Fibroblast of lung (primary cell): ENCODE measurements at regions not wholly inside any gene's neighbourhood (a gene's known extent, or its start where the extent isn't known, plus 50 kb on each side); places are given as distances from the start of the nearest gene placed in this dataset.

Experiments
- DNase-seq, 2 donors: peaks; one replicate each; pipeline versions ENCODE4 v3.0.0 to v3.0.0-alpha.2; 2010; ENCODE audit warnings: low read depth in 2 of 2
- H2AFZ ChIP-seq: 2 replicates; pipeline ENCODE4 v1.5.1; 2012; ENCODE audit warnings: low read length, control low read depth, inconsistent platforms
- H3K27ac ChIP-seq: 2 replicates; pipeline ENCODE4 v1.5.1; 2011; ENCODE audit warnings: low read length, control low read depth; ENCODE audit not compliant: insufficient read depth
- H3K27me3 ChIP-seq: 2 replicates; pipeline ENCODE4 v1.5.1; 2011; ENCODE audit warnings: mild to moderate bottlenecking, low read length; ENCODE audit not compliant: control insufficient read depth, insufficient read depth
- H3K36me3 ChIP-seq: 2 replicates; pipeline ENCODE4 v1.5.1; 2011; ENCODE audit warnings: low read length; ENCODE audit not compliant: control insufficient read depth, insufficient read depth
- H3K4me1 ChIP-seq: 2 replicates; pipeline ENCODE4 v1.5.1; 2011; ENCODE audit warnings: low read length; ENCODE audit not compliant: control insufficient read depth, insufficient read depth; ENCODE audit errors: extremely low read depth
- H3K4me2 ChIP-seq: 2 replicates; pipeline ENCODE4 v1.5.1; 2011; ENCODE audit warnings: low read length, control low read depth; ENCODE audit not compliant: insufficient read depth; ENCODE audit errors: extremely low read depth
- H3K4me3 ChIP-seq, 4 experiments: fragments of 200-600 bp in 1 of 4; sonication (generic) in 1 of 4; replicated peaks in 1 of 4; 2 replicates each; pipeline ENCODE4 v1.5.1; 2011 to 2016; ENCODE audit warnings: low read length in 4 of 4, low read depth in 3 of 4, mild to moderate bottlenecking in 3 of 4, control low read depth in 2 of 4, inconsistent platforms in 1 of 4, mixed read lengths in 1 of 4; ENCODE audit not compliant: insufficient read depth in 1 of 4; ENCODE audit errors: control extremely low read depth in 1 of 4
- H3K79me2 ChIP-seq: 2 replicates; pipeline ENCODE4 v1.5.1; 2012; ENCODE audit warnings: mild to moderate bottlenecking, low read length, inconsistent platforms; ENCODE audit not compliant: control insufficient read depth, insufficient read depth
- H3K9ac ChIP-seq: 2 replicates; pipeline ENCODE4 v1.5.1; 2011; ENCODE audit warnings: mild to moderate bottlenecking, low read length, control low read depth; ENCODE audit not compliant: insufficient read depth
- H3K9me3 ChIP-seq: 2 replicates; pipeline ENCODE4 v1.5.1; 2012; ENCODE audit warnings: low read depth, low read length; ENCODE audit not compliant: control insufficient read depth, insufficient read depth
- H4K20me1 ChIP-seq: 2 replicates; pipeline ENCODE4 v1.5.1; 2011; ENCODE audit warnings: low read length; ENCODE audit not compliant: control insufficient read depth, insufficient read depth; ENCODE audit errors: extremely low read depth
- EZH2 ChIP-seq: IDR thresholded peaks from 2 replicates; pipeline ENCODE4 v1.5.1; 2012; ENCODE audit warnings: low read length, control low read depth, mild to moderate bottlenecking; ENCODE audit errors: missing control alignments
- TF ChIP-seq, protein P1 (sequence below), 2 donors: IDR thresholded peaks in 1 of 2; conservative IDR thresholded peaks in 1 of 2; 1 replicate in 1 of 2; 2 replicates in 1 of 2; pipeline ENCODE4 v1.5.1; 2011 to 2012; ENCODE audit warnings: low read length in 2 of 2, control low read depth in 1 of 2, inconsistent platforms in 1 of 2, low read depth in 1 of 2, mild to moderate bottlenecking in 1 of 2

DNA sequence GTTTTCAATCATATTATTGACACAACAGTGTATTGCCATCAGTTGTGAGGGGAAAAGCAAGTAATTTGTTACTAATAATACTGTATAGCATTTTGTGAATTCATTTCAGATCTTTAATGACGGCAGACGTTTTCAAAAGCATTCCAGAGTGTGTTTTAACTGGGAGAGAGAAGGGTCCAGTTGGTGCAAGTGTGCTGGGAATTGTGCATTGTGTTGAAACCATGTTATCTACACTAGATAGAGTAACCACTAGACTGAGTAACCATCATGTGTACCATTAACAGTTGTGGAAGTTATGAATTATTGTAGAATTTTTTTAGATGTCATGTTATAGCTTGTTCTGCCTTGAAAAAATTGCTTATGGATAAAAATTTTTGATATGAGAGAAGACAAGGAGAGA is 104.5 kb upstream of the VEGFC start:
- Histone ChIP-seq H2AFZ (no peak overlapping the region), H3K9me3 (no peaks in the 10 kb centered on the region), H3K4me1 (no peaks in the 10 kb centered on the region), H3K4me2 (no peak overlapping the region), H3K4me3 (no peak overlapping the region), H4K20me1 (no peaks in the 10 kb centered on the region), H3K9ac (no peak overlapping the region), H3K79me2 (no peaks in the 10 kb centered on the region), H3K27me3 (no peaks in the 10 kb centered on the region), H3K36me3 (no peaks in the 10 kb centered on the region), H3K27ac (no peak overlapping the region)
- no peak for TF ChIP-seq EZH2
- TF ChIP-seq, protein P1, sequence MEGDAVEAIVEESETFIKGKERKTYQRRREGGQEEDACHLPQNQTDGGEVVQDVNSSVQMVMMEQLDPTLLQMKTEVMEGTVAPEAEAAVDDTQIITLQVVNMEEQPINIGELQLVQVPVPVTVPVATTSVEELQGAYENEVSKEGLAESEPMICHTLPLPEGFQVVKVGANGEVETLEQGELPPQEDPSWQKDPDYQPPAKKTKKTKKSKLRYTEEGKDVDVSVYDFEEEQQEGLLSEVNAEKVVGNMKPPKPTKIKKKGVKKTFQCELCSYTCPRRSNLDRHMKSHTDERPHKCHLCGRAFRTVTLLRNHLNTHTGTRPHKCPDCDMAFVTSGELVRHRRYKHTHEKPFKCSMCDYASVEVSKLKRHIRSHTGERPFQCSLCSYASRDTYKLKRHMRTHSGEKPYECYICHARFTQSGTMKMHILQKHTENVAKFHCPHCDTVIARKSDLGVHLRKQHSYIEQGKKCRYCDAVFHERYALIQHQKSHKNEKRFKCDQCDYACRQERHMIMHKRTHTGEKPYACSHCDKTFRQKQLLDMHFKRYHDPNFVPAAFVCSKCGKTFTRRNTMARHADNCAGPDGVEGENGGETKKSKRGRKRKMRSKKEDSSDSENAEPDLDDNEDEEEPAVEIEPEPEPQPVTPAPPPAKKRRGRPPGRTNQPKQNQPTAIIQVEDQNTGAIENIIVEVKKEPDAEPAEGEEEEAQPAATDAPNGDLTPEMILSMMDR (conservative IDR thresholded peaks at IDR 0.05 in 1 of 2, IDR thresholded peaks at IDR 0.05 in 1 of 2; ENCODE audit: low read depth in 1 of 2, low read length in 2 of 2) = no peak
- no peak for DNase-seq

GRCh38 chr4:176898791-176899190 is 106.1 kb upstream of the VEGFC start:
- H3K4me2 ChIP-seq = no peak overlapping the region
- no peaks in the 10 kb centered on the region for H3K27me3 ChIP-seq
- H3K9ac ChIP-seq = no peak overlapping the region

GRCh38 chr4:176902710-176903323 is 110.1 kb upstream of the VEGFC start:
- Histone ChIP-seq H3K36me3 (no peaks in the 10 kb centered on the region), H3K79me2 (no peaks in the 10 kb centered on the region), H3K27ac (peak overlapping the region; percentile 79), H3K4me3 (peak overlapping the region in 2 of 4 experiments; percentile 15 to 34), H3K9ac (no peak overlapping the region), H3K4me2 (peak overlapping the region; percentile 70), H3K4me1 (peaks cover 6% of the 10 kb centered on the region), H3K9me3 (no peaks in the 10 kb centered on the region), H2AFZ (no peak overlapping the region), H4K20me1 (no peaks in the 10 kb centered on the region), H3K27me3 (no peaks in the 10 kb centered on the region)
- peak; percentile 85 to 95 for DNase-seq
- no peak for TF ChIP-seq EZH2
- TF ChIP-seq, protein P1 (conservative IDR thresholded peaks at IDR 0.05 in 1 of 2, IDR thresholded peaks at IDR 0.05 in 1 of 2; ENCODE audit: low read depth in 1 of 2, low read length in 2 of 2) = no peak

More at GRCh38 chr4:176898791-176899190, 106.1 kb upstream of the VEGFC start:
- Histone ChIP-seq H2AFZ (no peak overlapping the region), H3K9me3 (no peaks in the 10 kb centered on the region), H3K4me1 (peaks cover 6% of the 10 kb centered on the region), H3K27ac (no peak overlapping the region), H3K4me3 (no peak overlapping the region), H3K79me2 (no peaks in the 10 kb centered on the region), H4K20me1 (no peaks in the 10 kb centered on the region), H3K36me3 (no peaks in the 10 kb centered on the region)
- no peak for DNase-seq
- TF ChIP-seq, protein P1 (conservative IDR thresholded peaks at IDR 0.05 in 1 of 2, IDR thresholded peaks at IDR 0.05 in 1 of 2; ENCODE audit: low read depth in 1 of 2, low read length in 2 of 2) = no peak
- no peak for TF ChIP-seq EZH2
